ENCODE measurements at regions not wholly inside any gene's neighbourhood (a gene's known extent, or its start where the extent isn't known, plus 50 kb on each side); places are given as distances from the start of the nearest gene placed in this dataset.

DNA sequence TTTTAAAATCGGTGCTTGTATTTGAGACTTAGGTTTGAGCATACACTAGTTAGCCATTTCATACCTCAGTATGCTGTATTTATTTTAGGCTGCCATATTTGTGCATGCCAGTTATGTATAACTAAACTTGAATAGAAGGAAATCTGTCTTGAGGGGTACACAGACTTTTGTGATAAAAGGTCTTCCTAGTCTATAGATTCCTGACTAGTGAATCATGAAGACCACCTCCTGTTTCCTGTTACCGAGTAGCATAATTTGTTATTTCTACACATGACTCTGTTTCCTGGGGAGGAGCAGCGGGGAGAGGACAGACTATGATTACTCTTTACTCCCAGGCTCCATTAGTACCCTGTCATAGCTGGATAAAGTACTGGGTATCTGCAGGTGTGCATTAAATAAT, 316.8 kb upstream of the SNX7 start:
- no peaks in the 10 kb centered on the region for H3K9me3 ChIP-seq (ENCODE audit: control insufficient read depth, insufficient read depth, low read length)
- TF ChIP-seq CTCF (IDR thresholded peaks at IDR 0.05; ENCODE audit: low read depth, low read length, poor library complexity, severe bottlenecking) = no peak
- TF ChIP-seq EZH2phosphoT487 (IDR thresholded peaks at IDR 0.05; ENCODE audit: borderline replicate concordance, low read length) = no peak
- H3K4me1 ChIP-seq (ENCODE audit: control insufficient read depth, low read length) = no peaks in the 10 kb centered on the region
- no peaks in the 10 kb centered on the region for H3K79me2 ChIP-seq (ENCODE audit: control insufficient read depth, low read length)
- no peaks in the 10 kb centered on the region for H3K9me2 ChIP-seq (replicated peaks; ENCODE audit: control insufficient read depth, low read length)
- no peak overlapping the region for H3K4me2 ChIP-seq (ENCODE audit: low read length)
- no peaks in the 10 kb centered on the region for H3F3A ChIP-seq (ENCODE audit: control insufficient read depth, insufficient read depth)
- no peak overlapping the region for H3K27ac ChIP-seq (ENCODE audit: low read depth, low read length)
- no peak overlapping the region for H3K4me3 ChIP-seq (ENCODE audit: low read length)
- H4K20me1 ChIP-seq (ENCODE audit: control insufficient read depth, insufficient read depth, low read depth, low read length) = no peaks in the 10 kb centered on the region
- no peaks in the 10 kb centered on the region for H3K36me3 ChIP-seq (ENCODE audit: control insufficient read depth, low read length)
- no peaks in the 10 kb centered on the region for H3K27me3 ChIP-seq (ENCODE audit: control insufficient read depth, low read length)

DNA sequence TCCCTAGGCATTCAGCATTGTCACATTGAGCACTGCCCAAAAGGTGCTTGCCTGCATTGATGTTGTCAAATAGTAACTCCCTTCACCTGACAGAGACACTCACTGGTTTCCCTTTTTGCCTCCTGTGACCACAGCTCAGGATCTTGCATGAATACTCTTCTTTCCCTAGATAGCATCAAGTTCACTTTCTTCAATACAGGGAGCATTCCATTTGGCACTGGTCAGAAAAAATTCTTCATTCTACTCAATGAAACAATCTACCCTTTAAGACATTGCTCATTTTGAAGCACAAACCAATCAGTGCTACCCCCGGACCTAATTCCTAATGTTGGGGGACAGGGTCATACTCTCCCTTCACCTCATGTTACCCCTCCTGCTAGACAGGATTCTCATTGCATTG, 319.0 kb upstream of the SNX7 start:
- TF ChIP-seq CTCF (IDR thresholded peaks at IDR 0.05; ENCODE audit: low read depth, low read length, poor library complexity, severe bottlenecking) = no peak
- no peak for TF ChIP-seq EZH2phosphoT487 (IDR thresholded peaks at IDR 0.05; ENCODE audit: borderline replicate concordance, low read length)
- Histone ChIP-seq H3K4me3 (ENCODE audit: low read length) (no peak overlapping the region), H3K27ac (ENCODE audit: low read depth, low read length) (no peak overlapping the region), H3K4me2 (ENCODE audit: low read length) (no peak overlapping the region), H3K27me3 (ENCODE audit: control insufficient read depth, low read length) (no peaks in the 10 kb centered on the region), H3F3A (ENCODE audit: control insufficient read depth, insufficient read depth) (no peaks in the 10 kb centered on the region), H3K9me2 (replicated peaks; ENCODE audit: control insufficient read depth, low read length) (no peaks in the 10 kb centered on the region), H4K20me1 (ENCODE audit: control insufficient read depth, insufficient read depth, low read depth, low read length) (no peaks in the 10 kb centered on the region), H3K79me2 (ENCODE audit: control insufficient read depth, low read length) (no peaks in the 10 kb centered on the region), H3K36me3 (ENCODE audit: control insufficient read depth, low read length) (no peaks in the 10 kb centered on the region), H3K4me1 (ENCODE audit: control insufficient read depth, low read length) (no peaks in the 10 kb centered on the region), H3K9me3 (ENCODE audit: control insufficient read depth, insufficient read depth, low read length) (no peaks in the 10 kb centered on the region)

GRCh38 chr1:98340511-98340910, 321.0 kb upstream of the SNX7 start:
- Histone ChIP-seq H3K9me3 (ENCODE audit: control insufficient read depth, insufficient read depth, low read length) (no peaks in the 10 kb centered on the region), H3K4me2 (ENCODE audit: low read length) (no peak overlapping the region), H4K20me1 (ENCODE audit: control insufficient read depth, insufficient read depth, low read depth, low read length) (no peaks in the 10 kb centered on the region), H3K4me3 (ENCODE audit: low read length) (no peak overlapping the region), H3K79me2 (ENCODE audit: control insufficient read depth, low read length) (no peaks in the 10 kb centered on the region), H3K27ac (ENCODE audit: low read depth, low read length) (no peak overlapping the region), H3F3A (ENCODE audit: control insufficient read depth, insufficient read depth) (no peaks in the 10 kb centered on the region), H3K9me2 (replicated peaks; ENCODE audit: control insufficient read depth, low read length) (no peaks in the 10 kb centered on the region), H3K36me3 (ENCODE audit: control insufficient read depth, low read length) (no peaks in the 10 kb centered on the region), H3K27me3 (ENCODE audit: control insufficient read depth, low read length) (no peaks in the 10 kb centered on the region), H3K4me1 (ENCODE audit: control insufficient read depth, low read length) (no peaks in the 10 kb centered on the region)
- TF ChIP-seq EZH2phosphoT487 (IDR thresholded peaks at IDR 0.05; ENCODE audit: borderline replicate concordance, low read length) = no peak
- no peak for TF ChIP-seq CTCF (IDR thresholded peaks at IDR 0.05; ENCODE audit: low read depth, low read length, poor library complexity, severe bottlenecking)

All from DOHH2 (cell line).